ENCODE measurements at regions not wholly inside any gene's neighbourhood (a gene's known extent, or its start where the extent isn't known, plus 50 kb on each side); places are given as distances from the start of the nearest gene placed in this dataset.

- no peak for TF ChIP-seq CTCF (IDR thresholded peaks at IDR 0.05; ENCODE audit: insufficient read depth, low read length)
- TF ChIP-seq REST (IDR thresholded peaks at IDR 0.05; ENCODE audit: insufficient replicate concordance, low read depth), result no peak
Measured at GRCh38 chr11:10943968-10944367, 86.1 kb upstream of the ZBED5 start.

All from HL-60 (cell line).